Type B pancreatic cell (in vitro differentiated cells): ENCODE measurements at regions not wholly inside any gene's neighbourhood (a gene's known extent, or its start where the extent isn't known, plus 50 kb on each side); places are given as distances from the start of the nearest gene placed in this dataset.

Experiments used
- DNase-seq: peaks from one replicate; pipeline ENCODE4 v3.0.0; 2021; ENCODE audit warnings: mixed read lengths; ENCODE audit not compliant: unreplicated experiment; ENCODE audit errors: extremely low spot score
- H3K27ac Mint-ChIP-seq: 2 replicates; pipeline ENCODE4 v1.8.0; 2021; ENCODE audit warnings: mild to moderate bottlenecking, mixed read lengths
- H3K27me3 Mint-ChIP-seq: 2 replicates; pipeline ENCODE4 v1.8.0; 2021; ENCODE audit warnings: mixed read lengths
- H3K36me3 Mint-ChIP-seq: 2 replicates; pipeline ENCODE4 v1.8.0; 2021; ENCODE audit warnings: mixed read lengths
- H3K4me1 Mint-ChIP-seq: one replicate; pipeline ENCODE4 v1.8.0; 2021; ENCODE audit warnings: mixed read lengths; ENCODE audit not compliant: unreplicated experiment
- H3K4me3 Mint-ChIP-seq: 2 replicates; pipeline ENCODE4 v1.8.0; 2021; ENCODE audit warnings: mild to moderate bottlenecking, mixed read lengths
- H3K9me3 Mint-ChIP-seq: 2 replicates; pipeline ENCODE4 v1.8.0; 2021; ENCODE audit warnings: mixed read lengths
- TF ChIP-seq, protein P1 (sequence below): fragments of 200-600 bp; sonication (generic); conservative IDR thresholded peaks from 2 replicates; pipeline ENCODE4 v1.5.0; 2021; ENCODE audit warnings: antibody characterized with exemption, mild to moderate bottlenecking

- TF ChIP-seq, protein P1, sequence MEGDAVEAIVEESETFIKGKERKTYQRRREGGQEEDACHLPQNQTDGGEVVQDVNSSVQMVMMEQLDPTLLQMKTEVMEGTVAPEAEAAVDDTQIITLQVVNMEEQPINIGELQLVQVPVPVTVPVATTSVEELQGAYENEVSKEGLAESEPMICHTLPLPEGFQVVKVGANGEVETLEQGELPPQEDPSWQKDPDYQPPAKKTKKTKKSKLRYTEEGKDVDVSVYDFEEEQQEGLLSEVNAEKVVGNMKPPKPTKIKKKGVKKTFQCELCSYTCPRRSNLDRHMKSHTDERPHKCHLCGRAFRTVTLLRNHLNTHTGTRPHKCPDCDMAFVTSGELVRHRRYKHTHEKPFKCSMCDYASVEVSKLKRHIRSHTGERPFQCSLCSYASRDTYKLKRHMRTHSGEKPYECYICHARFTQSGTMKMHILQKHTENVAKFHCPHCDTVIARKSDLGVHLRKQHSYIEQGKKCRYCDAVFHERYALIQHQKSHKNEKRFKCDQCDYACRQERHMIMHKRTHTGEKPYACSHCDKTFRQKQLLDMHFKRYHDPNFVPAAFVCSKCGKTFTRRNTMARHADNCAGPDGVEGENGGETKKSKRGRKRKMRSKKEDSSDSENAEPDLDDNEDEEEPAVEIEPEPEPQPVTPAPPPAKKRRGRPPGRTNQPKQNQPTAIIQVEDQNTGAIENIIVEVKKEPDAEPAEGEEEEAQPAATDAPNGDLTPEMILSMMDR = no peak
- Mint-ChIP-seq H3K36me3 (no peaks in the 10 kb centered on the region), H3K4me3 (no peak overlapping the region), H3K27ac (no peak overlapping the region), H3K4me1 (no peaks in the 10 kb centered on the region), H3K27me3 (no peaks in the 10 kb centered on the region), H3K9me3 (no peaks in the 10 kb centered on the region)
- DNase-seq = no peak
These were observed 371.7 kb downstream of the RBM26 start for GRCh38 chr13:79034341-79034740.

GRCh38 chr13:79030513-79030912, 371.6 kb upstream of the OBI1 start:
- TF ChIP-seq, protein P1 = no peak
- no peak for DNase-seq
- H3K27ac Mint-ChIP-seq = no peak overlapping the region
- H3K4me3 Mint-ChIP-seq = no peak overlapping the region
- H3K36me3 Mint-ChIP-seq = no peaks in the 10 kb centered on the region
- no peaks in the 10 kb centered on the region for H3K27me3 Mint-ChIP-seq
- no peaks in the 10 kb centered on the region for H3K4me1 Mint-ChIP-seq
- H3K9me3 Mint-ChIP-seq = no peaks in the 10 kb centered on the region

DNA sequence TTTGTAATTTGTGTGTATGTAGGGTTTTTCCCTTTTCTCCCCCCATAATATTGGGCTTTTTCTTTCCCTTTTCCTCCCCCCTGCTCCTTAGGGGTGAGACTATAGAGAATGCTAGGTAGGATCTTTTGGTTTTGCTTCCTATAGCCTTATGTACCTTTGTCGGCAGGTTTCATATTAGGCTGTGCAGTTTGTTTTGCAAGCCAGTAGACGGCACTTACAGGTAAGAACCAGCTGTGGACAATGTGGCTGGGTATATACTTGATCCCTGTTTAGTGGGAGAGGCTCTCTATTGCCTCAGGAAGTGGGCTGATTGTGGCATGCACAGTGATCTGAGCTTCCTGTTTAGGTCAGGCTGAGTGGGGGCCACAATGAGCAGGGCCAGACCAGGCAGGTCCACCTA, 359.2 kb upstream of the OBI1 start:
- no peak overlapping the region for H3K4me3 Mint-ChIP-seq
- DNase-seq = no peak
- no peak overlapping the region for H3K27ac Mint-ChIP-seq
- no peaks in the 10 kb centered on the region for H3K36me3 Mint-ChIP-seq
- TF ChIP-seq, protein P1 = no peak
- peaks cover 3% of the 10 kb centered on the region for H3K9me3 Mint-ChIP-seq
- no peaks in the 10 kb centered on the region for H3K27me3 Mint-ChIP-seq
- H3K4me1 Mint-ChIP-seq = no peaks in the 10 kb centered on the region

DNA sequence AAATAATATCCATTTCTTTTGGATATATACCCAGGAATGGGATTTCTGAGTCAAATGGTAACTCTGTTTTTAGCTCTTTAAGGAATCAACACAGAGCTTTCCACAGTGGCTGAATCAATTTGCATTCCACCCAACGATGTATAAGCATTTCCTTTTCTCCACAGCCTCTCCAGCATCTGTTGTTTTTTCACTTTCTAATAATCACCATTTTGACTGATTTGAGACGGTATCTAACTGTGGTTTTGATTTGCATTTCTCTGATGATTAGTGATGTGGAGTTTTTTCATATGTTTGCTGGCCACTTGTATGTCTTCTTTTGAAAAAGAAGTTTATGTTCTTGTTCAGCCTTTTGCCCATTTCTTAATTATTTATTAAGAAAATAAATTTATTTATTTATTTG, 352.2 kb upstream of the OBI1 start:
- H3K4me1 Mint-ChIP-seq = no peaks in the 10 kb centered on the region
- peaks cover 3% of the 10 kb centered on the region for H3K27me3 Mint-ChIP-seq
- H3K27ac Mint-ChIP-seq = no peak overlapping the region
- TF ChIP-seq, protein P1 = no peak
- H3K4me3 Mint-ChIP-seq = no peak overlapping the region
- H3K9me3 Mint-ChIP-seq = no peaks in the 10 kb centered on the region
- no peak for DNase-seq
- no peaks in the 10 kb centered on the region for H3K36me3 Mint-ChIP-seq

- TF ChIP-seq, protein P1 = no peak
- Mint-ChIP-seq H3K9me3 (no peaks in the 10 kb centered on the region), H3K27me3 (no peaks in the 10 kb centered on the region)
These were observed 345.3 kb upstream of the OBI1 start for GRCh38 chr13:79003989-79004898.

More at GRCh38 chr13:79003989-79004898, 345.3 kb upstream of the OBI1 start:
- Mint-ChIP-seq H3K4me1 (no peaks in the 10 kb centered on the region), H3K36me3 (no peaks in the 10 kb centered on the region), H3K4me3 (no peak overlapping the region), H3K27ac (no peak overlapping the region)
- no peak for DNase-seq
